Smooth muscle cell (in vitro differentiated cells): ENCODE measurements at regions not wholly inside any gene's neighbourhood (a gene's known extent, or its start where the extent isn't known, plus 50 kb on each side); places are given as distances from the start of the nearest gene placed in this dataset.
A peak's percentile ranks its signal among the peaks of the same experiment; 100 is the strongest.

Experiments
- DNase-seq: peaks from one replicate; lab custom pipeline; 2025; ENCODE audit not compliant: unreplicated experiment; lab: John Stamatoyannopoulos, UW
- H2AFZ ChIP-seq: fragments of 200-600 bp; sonication (generic); 2 replicates; pipeline ENCODE4 v1.6.0; 2016; ENCODE audit warnings: antibody characterized with exemption, low read depth, mild to moderate bottlenecking
- H3F3A ChIP-seq: fragments of 200-600 bp; sonication (generic); 2 replicates; pipeline ENCODE4 v1.6.0; 2017; ENCODE audit warnings: antibody characterized with exemption, low read depth
- H3K27ac ChIP-seq: fragments of 200-600 bp; sonication (generic); 2 replicates; pipeline ENCODE4 v1.5.1; 2016; ENCODE audit warnings: low read depth, mild to moderate bottlenecking
- H3K27me3 ChIP-seq: fragments of 200-600 bp; sonication (generic); 2 replicates; pipeline ENCODE4 v1.6.1; 2016; ENCODE audit warnings: low read depth, mild to moderate bottlenecking
- H3K36me3 ChIP-seq: fragments of 200-600 bp; sonication (generic); 2 replicates; pipeline ENCODE4 v1.5.1; 2016; ENCODE audit warnings: low read depth
- H3K4me1 ChIP-seq: fragments of 200-600 bp; sonication (generic); 2 replicates; pipeline ENCODE4 v1.5.1; 2016; ENCODE audit warnings: low read depth
- H3K4me2 ChIP-seq: fragments of 200-600 bp; sonication (generic); 2 replicates; pipeline ENCODE4 v1.6.0; 2016; ENCODE audit warnings: mild to moderate bottlenecking
- H3K4me3 ChIP-seq: fragments of 200-600 bp; sonication (generic); 2 replicates; pipeline ENCODE4 v1.5.1; 2016; ENCODE audit warnings: mild to moderate bottlenecking
- H3K79me2 ChIP-seq: fragments of 200-600 bp; sonication (generic); 2 replicates; pipeline ENCODE4 v1.6.0; 2016; ENCODE audit warnings: low read depth, mild to moderate bottlenecking
- H3K9ac ChIP-seq: fragments of 200-600 bp; sonication (generic); 2 replicates; pipeline ENCODE4 v1.6.0; 2016; ENCODE audit warnings: low read depth
- H3K9me3 ChIP-seq: fragments of 200-600 bp; sonication (generic); replicated peaks from 2 replicates; pipeline ENCODE4 v1.5.1; 2016; ENCODE audit warnings: low read depth
- H4K20me1 ChIP-seq: fragments of 200-600 bp; sonication (generic); 2 replicates; pipeline ENCODE4 v1.6.0; 2016; ENCODE audit warnings: low read depth
- WGBS: methylation state at CpG from one replicate; pipeline ENCODE4 v1.1.7; 2016; ENCODE audit warnings: low lambda C conversion rate; 5-methylcytosine and 5-hydroxymethylcytosine counted together
- TF ChIP-seq, protein P1 (sequence below): fragments of 200-600 bp; sonication (generic); IDR thresholded peaks from 2 replicates; pipeline ENCODE4 v1.5.1; 2017; ENCODE audit warnings: borderline replicate concordance, mild to moderate bottlenecking, antibody characterized with exemption; ENCODE audit not compliant: insufficient read depth, poor library complexity, severe bottlenecking

GRCh38 chr11:115630214-115630613, 126.0 kb upstream of the CADM1 start:
- no peaks in the 10 kb centered on the region for H3K79me2 ChIP-seq
- WGBS: 11% methylated on average over 8 of the region's 8 CpGs
- H3K36me3 ChIP-seq: no peaks in the 10 kb centered on the region
- peak overlapping the region; percentile 48 for H2AFZ ChIP-seq
- no peak overlapping the region for H3K4me3 ChIP-seq
- H3K9me3 ChIP-seq: no peaks in the 10 kb centered on the region
- H3K9ac ChIP-seq: no peak overlapping the region
- no peaks in the 10 kb centered on the region for H3K27me3 ChIP-seq
- peak overlapping the region; percentile 54 for H3K27ac ChIP-seq
- DNase-seq: no peak
- H4K20me1 ChIP-seq: no peaks in the 10 kb centered on the region
- no peaks in the 10 kb centered on the region for H3F3A ChIP-seq
- H3K4me2 ChIP-seq: peak overlapping the region; percentile 67
- peaks cover 25% of the 10 kb centered on the region for H3K4me1 ChIP-seq
- TF ChIP-seq, protein P1, sequence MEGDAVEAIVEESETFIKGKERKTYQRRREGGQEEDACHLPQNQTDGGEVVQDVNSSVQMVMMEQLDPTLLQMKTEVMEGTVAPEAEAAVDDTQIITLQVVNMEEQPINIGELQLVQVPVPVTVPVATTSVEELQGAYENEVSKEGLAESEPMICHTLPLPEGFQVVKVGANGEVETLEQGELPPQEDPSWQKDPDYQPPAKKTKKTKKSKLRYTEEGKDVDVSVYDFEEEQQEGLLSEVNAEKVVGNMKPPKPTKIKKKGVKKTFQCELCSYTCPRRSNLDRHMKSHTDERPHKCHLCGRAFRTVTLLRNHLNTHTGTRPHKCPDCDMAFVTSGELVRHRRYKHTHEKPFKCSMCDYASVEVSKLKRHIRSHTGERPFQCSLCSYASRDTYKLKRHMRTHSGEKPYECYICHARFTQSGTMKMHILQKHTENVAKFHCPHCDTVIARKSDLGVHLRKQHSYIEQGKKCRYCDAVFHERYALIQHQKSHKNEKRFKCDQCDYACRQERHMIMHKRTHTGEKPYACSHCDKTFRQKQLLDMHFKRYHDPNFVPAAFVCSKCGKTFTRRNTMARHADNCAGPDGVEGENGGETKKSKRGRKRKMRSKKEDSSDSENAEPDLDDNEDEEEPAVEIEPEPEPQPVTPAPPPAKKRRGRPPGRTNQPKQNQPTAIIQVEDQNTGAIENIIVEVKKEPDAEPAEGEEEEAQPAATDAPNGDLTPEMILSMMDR: no peak

DNA sequence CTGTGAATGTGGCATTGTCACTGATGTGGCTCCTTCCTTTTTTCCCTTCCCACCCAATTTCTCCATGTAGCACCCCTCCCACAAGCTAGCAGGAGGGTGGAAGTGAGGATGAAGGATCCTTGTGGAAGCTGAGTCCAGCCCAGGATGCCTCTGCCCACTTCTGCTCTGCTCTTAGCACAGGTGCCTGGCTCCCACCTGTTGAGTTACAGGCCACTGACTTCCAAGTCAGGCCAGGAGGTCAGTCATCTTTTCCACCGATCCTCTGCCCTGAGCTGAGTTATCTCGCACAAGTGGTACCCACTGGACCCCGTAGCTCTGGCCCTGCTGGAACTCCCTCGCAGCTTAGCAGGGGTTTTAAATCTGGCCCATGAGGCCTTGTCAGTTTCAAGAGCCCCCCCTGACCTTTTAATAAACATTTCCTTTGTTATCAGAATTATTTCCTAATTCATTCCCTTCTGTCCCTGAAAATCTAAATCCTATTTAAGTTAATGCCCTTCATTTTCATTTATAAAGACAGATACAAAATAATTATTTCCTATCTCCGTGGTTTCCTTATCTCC, 125.3 kb upstream of the CADM1 start:
- Histone ChIP-seq H3K36me3 (no peaks in the 10 kb centered on the region), H3K9me3 (no peaks in the 10 kb centered on the region), H3K4me2 (peak overlapping the region; percentile 67), H3F3A (no peaks in the 10 kb centered on the region), H2AFZ (peak overlapping the region; percentile 48), H3K27ac (peak overlapping the region; percentile 54), H3K9ac (no peak overlapping the region), H4K20me1 (no peaks in the 10 kb centered on the region), H3K27me3 (no peaks in the 10 kb centered on the region), H3K79me2 (no peaks in the 10 kb centered on the region), H3K4me3 (no peak overlapping the region), H3K4me1 (peaks cover 25% of the 10 kb centered on the region)
- TF ChIP-seq, protein P1: no peak
- WGBS: 47% methylated on average over 5 of the region's 5 CpGs
- DNase-seq: no peak

DNA sequence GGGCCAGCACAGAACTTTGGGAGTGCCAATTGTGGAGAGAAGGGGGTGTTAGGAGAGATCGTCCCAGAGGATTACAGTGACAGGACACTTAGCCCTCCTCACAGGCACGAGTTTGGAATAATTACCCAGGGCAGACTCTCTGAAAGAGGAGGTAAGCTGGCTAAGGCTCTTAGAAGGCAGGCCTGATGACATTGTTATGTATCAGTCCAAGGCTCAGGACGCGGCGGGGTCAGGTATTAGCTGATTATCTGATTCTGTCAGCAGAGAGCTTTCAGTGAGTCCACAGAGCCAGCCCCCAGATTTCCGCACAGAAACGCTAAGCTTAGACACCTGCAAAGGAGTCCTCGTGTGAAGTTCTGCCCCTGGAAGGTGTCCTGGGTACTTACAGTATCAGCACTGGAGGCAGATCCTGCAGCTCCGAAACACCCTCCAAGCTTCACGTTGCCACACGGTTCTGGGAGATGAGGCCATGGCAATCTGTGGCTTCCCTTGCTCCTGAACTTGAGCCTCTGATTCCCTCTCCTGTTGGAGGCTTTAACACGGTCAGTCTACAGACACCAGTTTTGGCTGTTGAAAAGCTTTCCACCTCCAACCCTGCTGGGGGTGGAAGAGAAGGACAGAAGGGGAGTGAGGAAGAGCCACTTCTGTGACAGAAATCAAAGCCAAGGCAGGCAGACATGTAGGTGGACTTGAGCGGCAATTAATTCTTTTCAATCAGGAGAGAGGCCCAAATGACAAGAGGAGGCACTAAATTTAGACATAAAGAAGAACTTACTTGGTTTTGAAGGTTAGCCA, 123.6 kb upstream of the CADM1 start:
- Histone ChIP-seq H3K9ac (no peak overlapping the region), H3K4me3 (no peak overlapping the region), H2AFZ (no peak overlapping the region), H4K20me1 (no peaks in the 10 kb centered on the region), H3K36me3 (no peaks in the 10 kb centered on the region), H3K79me2 (no peaks in the 10 kb centered on the region), H3K9me3 (no peaks in the 10 kb centered on the region), H3K27me3 (no peaks in the 10 kb centered on the region), H3K4me1 (peaks cover 28% of the 10 kb centered on the region), H3F3A (no peaks in the 10 kb centered on the region), H3K4me2 (no peak overlapping the region), H3K27ac (no peak overlapping the region)
- no peak for DNase-seq
- TF ChIP-seq, protein P1: no peak
- 84% methylated on average over 13 of the region's 13 CpGs for WGBS
